ENCODE measurements at regions not wholly inside any gene's neighbourhood (a gene's known extent, or its start where the extent isn't known, plus 50 kb on each side); places are given as distances from the start of the nearest gene placed in this dataset.

DNA sequence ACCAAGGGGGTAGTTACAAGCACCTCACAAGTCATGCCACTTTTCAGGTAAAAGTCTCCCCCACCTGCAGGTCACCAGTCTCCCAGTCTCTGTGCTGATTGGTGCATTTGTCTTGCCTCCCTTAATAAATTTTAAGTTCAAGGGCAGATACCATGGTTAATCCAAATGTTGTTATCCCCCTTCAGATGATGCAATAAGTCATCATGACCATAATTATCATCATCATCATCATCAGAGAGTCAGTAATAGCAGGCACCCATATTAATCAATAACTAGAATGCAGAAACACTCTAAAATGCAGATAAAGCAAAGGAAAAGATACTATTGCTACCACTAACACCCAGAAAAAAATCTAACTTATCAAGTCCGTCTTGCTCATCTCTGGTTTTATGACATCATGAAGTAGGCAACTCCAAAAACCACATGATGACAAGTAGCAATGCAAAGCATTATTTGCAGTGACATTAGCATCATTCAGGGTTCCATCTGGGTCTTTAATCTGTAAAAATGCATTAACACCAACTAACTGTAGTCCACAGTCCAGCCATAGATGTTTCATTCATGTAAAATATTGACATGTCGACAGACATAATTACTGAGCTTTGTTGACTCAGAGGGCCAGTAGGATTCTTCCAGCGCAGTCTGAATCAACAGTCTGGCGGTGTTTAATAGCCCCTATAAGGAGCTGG is 492.0 kb upstream of the RUNX1 start:
- FAIRE-seq, result no peak
- intact Hi-C loops (cut with micrococcal nuclease; ENCODE audit: unreplicated experiment) (no loop called here), in situ Hi-C loops (cut with HindIII; ENCODE audit: extremely low pct_ligation_motif_present, low pct_unique_long_range_greater_than_20kb) (no loop called here)
- 16% methylated on average over 4 of the region's 4 CpGs for WGBS (ENCODE audit: low lambda C conversion rate)
- Histone ChIP-seq H3K4me1 (ENCODE audit: insufficient read depth, low read length) (no peaks in the 10 kb centered on the region), H4K20me1 (ENCODE audit: insufficient read depth, low read length) (no peaks in the 10 kb centered on the region), H3K27me3 (ENCODE audit: control insufficient read depth in 1 of 2, insufficient read depth in 2 of 2, low read length in 2 of 2) (no peaks in the 10 kb centered on the region), H3K9ac (ENCODE audit: insufficient read depth, low read depth, low read length) (no peak overlapping the region), H3K4me2 (ENCODE audit: low read depth, low read length) (no peak overlapping the region), H3K27ac (ENCODE audit: extremely low read length, insufficient read depth, low read length) (no peak overlapping the region), H3K4me3 (replicated peaks in 1 of 3; ENCODE audit: insufficient read depth in 1 of 3, low read depth in 2 of 3, low read length in 3 of 3) (no peak overlapping the region), H2AFZ (ENCODE audit: low read length) (no peak overlapping the region), H3K79me2 (ENCODE audit: insufficient read depth, low read length) (no peaks in the 10 kb centered on the region), H3K36me3 (replicated peaks in 1 of 2; ENCODE audit: control insufficient read depth in 1 of 2, insufficient read depth in 2 of 2, low read length in 2 of 2) (no peaks in the 10 kb centered on the region), H3K9me3 (ENCODE audit: low read length) (no peaks in the 10 kb centered on the region)
- ChIA-PET CTCF (ENCODE audit: low intra/inter-chr PET ratio, low total read pairs) (no interaction called here), POLR2A (no interaction called here)
- BruUV-seq (replicated peaks), result no TSS peak
- DNase-seq (ENCODE audit: low spot score), result no peak
- TF ChIP-seq GLI4 (CRISPR knock-in tag; IDR thresholded peaks at IDR 0.05; ENCODE audit: borderline replicate concordance), result no peak
- TF ChIP-seq JDP2 (CRISPR knock-in tag; IDR thresholded peaks at IDR 0.05; ENCODE audit: borderline replicate concordance), result no peak
- TF ChIP-seq, protein P1, sequence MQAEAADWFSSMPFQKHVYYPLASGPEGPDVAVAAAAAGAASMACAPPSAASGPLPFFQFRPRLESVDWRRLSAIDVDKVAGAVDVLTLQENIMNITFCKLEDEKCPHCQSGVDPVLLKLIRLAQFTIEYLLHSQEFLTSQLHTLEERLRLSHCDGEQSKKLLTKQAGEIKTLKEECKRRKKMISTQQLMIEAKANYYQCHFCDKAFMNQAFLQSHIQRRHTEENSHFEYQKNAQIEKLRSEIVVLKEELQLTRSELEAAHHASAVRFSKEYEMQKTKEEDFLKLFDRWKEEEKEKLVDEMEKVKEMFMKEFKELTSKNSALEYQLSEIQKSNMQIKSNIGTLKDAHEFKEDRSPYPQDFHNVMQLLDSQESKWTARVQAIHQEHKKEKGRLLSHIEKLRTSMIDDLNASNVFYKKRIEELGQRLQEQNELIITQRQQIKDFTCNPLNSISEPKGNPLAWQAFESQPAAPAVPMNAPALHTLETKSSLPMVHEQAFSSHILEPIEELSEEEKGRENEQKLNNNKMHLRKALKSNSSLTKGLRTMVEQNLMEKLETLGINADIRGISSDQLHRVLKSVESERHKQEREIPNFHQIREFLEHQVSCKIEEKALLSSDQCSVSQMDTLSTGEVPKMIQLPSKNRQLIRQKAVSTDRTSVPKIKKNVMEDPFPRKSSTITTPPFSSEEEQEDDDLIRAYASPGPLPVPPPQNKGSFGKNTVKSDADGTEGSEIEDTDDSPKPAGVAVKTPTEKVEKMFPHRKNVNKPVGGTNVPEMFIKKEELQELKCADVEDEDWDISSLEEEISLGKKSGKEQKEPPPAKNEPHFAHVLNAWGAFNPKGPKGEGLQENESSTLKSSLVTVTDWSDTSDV (CRISPR knock-in tag; IDR thresholded peaks at IDR 0.05), result no peak
- TF ChIP-seq, protein P2, sequence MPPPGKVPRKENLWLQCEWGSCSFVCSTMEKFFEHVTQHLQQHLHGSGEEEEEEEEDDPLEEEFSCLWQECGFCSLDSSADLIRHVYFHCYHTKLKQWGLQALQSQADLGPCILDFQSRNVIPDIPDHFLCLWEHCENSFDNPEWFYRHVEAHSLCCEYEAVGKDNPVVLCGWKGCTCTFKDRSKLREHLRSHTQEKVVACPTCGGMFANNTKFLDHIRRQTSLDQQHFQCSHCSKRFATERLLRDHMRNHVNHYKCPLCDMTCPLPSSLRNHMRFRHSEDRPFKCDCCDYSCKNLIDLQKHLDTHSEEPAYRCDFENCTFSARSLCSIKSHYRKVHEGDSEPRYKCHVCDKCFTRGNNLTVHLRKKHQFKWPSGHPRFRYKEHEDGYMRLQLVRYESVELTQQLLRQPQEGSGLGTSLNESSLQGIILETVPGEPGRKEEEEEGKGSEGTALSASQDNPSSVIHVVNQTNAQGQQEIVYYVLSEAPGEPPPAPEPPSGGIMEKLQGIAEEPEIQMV (CRISPR knock-in tag; IDR thresholded peaks at IDR 0.05; ENCODE audit: low read depth), result no peak
- no peak for TF ChIP-seq ZNF562 (CRISPR knock-in tag; IDR thresholded peaks at IDR 0.05; ENCODE audit: borderline replicate concordance)
- TF ChIP-seq CHD4 (IDR thresholded peaks at IDR 0.05; ENCODE audit: borderline replicate concordance, low read length), result no peak
- peak; percentile 63; the same call in 1 of the 2 replicates for TF ChIP-seq CREB1 (IDR thresholded peaks at IDR 0.05)
- TF ChIP-seq CREB1 (CRISPR knock-in tag; IDR thresholded peaks at IDR 0.05), result no peak
- no peak for TF ChIP-seq ZNF550 (CRISPR knock-in tag; IDR thresholded peaks at IDR 0.05; ENCODE audit: borderline replicate concordance)
- peak; percentile 67 for TF ChIP-seq ATF7 (IDR thresholded peaks at IDR 0.05)
- no peak for TF ChIP-seq ATF7 (CRISPR knock-in tag; IDR thresholded peaks at IDR 0.05)
- TF ChIP-seq CEBPB (IDR thresholded peaks at IDR 0.05; ENCODE audit: borderline replicate concordance, low read depth, low read length), result 0 out of 2 replicates have a peak, but pooled peaks have one; percentile 47
- TF ChIP-seq, protein P3, sequence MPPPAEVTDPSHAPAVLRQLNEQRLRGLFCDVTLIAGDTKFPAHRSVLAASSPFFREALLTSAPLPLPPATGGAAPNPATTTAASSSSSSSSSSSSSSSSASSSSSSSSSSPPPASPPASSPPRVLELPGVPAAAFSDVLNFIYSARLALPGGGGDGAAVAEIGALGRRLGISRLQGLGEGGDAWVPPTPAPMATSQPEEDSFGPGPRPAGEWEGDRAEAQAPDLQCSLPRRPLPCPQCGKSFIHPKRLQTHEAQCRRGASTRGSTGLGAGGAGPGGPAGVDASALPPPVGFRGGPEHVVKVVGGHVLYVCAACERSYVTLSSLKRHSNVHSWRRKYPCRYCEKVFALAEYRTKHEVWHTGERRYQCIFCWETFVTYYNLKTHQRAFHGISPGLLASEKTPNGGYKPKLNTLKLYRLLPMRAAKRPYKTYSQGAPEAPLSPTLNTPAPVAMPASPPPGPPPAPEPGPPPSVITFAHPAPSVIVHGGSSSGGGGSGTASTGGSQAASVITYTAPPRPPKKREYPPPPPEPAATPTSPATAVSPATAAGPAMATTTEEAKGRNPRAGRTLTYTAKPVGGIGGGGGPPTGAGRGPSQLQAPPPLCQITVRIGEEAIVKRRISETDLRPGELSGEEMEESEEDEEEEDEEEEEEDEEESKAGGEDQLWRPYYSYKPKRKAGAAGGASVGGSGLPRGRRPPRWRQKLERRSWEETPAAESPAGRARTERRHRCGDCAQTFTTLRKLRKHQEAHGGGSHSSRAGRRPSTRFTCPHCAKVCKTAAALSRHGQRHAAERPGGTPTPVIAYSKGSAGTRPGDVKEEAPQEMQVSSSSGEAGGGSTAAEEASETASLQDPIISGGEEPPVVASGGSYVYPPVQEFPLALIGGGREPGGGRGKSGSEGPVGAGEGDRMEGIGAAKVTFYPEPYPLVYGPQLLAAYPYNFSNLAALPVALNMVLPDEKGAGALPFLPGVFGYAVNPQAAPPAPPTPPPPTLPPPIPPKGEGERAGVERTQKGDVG (CRISPR knock-in tag; IDR thresholded peaks at IDR 0.05; ENCODE audit: borderline replicate concordance), result no peak
- no peak for TF ChIP-seq ZNF674 (CRISPR knock-in tag; IDR thresholded peaks at IDR 0.05; ENCODE audit: low read depth)
- TF ChIP-seq ZNF24 (IDR thresholded peaks at IDR 0.05), result no peak
- TF ChIP-seq EZH2 (conservative IDR thresholded peaks at IDR 0.05; ENCODE audit: low read depth, low read length), result no peak
- no peak for ATAC-seq

Measured in HepG2 (cell line).